Adrenal gland (tissue), 9 donors: ENCODE measurements at regions not wholly inside any gene's neighbourhood (a gene's known extent, or its start where the extent isn't known, plus 50 kb on each side); places are given as distances from the start of the nearest gene placed in this dataset.

Source experiments
- DNase-seq, 7 donors: peaks; one replicate each; pipeline ENCODE4 v3.0.0-alpha.2; 2019 to 2020
- H3K27ac ChIP-seq, 5 donors: fragments of 200-600 bp; sonication (generic) in 4 of 5; 1 replicate in 3 of 5; 2 replicates in 2 of 5; pipeline versions ENCODE4 v1.5.1 to v1.8.0; 2016 to 2020; ENCODE audit warnings: mild to moderate bottlenecking in 1 of 5
- H3K27me3 ChIP-seq: fragments of 200-600 bp; 2 replicates; pipeline ENCODE4 v1.8.0; 2021
- H3K36me3 ChIP-seq, 2 donors: fragments of 200-600 bp; replicated peaks in 1 of 2; 1 replicate in 1 of 2; 2 replicates in 1 of 2; pipeline versions ENCODE4 v1.5.1 to v1.8.0; 2018 to 2022
- H3K4me1 ChIP-seq, 2 donors: fragments of 200-600 bp; replicated peaks in 1 of 2; 1 replicate in 1 of 2; 2 replicates in 1 of 2; pipeline versions ENCODE4 v1.5.1 to v1.8.0; 2018 to 2021
- H3K4me3 ChIP-seq, 4 donors: fragments of 200-600 bp; sonication (generic) in 3 of 4; one replicate each; pipeline ENCODE4 v1.5.1; 2016 to 2018
- H3K9me3 ChIP-seq, 3 donors: fragments of 200-600 bp; sonication (generic) in 1 of 3; replicated peaks in 1 of 3; 1 replicate in 2 of 3; 2 replicates in 1 of 3; pipeline versions ENCODE4 v1.5.1 to v1.8.0; 2016 to 2021
- POLR2A ChIP-seq, 2 donors: fragments of 450-650 bp; IDR thresholded peaks; one replicate each; pipeline ENCODE4 v1.6.1; 2017; ENCODE audit warnings: antibody characterized with exemption in 2 of 2, mild to moderate bottlenecking in 2 of 2, moderate library complexity in 1 of 2
- WGBS, 4 donors: extraction: QIAGEN DNeasy Blood & Tissue Kit in 2 of 4; methylation state at CpG; one replicate each; pipeline versions ENCODE4 v1.1.5 to v1.1.7; 2013 to 2017; 5-methylcytosine and 5-hydroxymethylcytosine counted together
- intact Hi-C, 2 donors: fragments of 100-400 bp; cut with DNase I; formaldehyde crosslinking; loops; one replicate each; pipeline versions ENCODE4 v1.14.1 to v1.15.0; 2022 to 2023
- TF ChIP-seq, protein P1 (sequence below), 6 experiments: fragments of 450-650 bp in 4 of 6; fragments of 200-600 bp in 2 of 6; sonication (generic) in 1 of 6; IDR thresholded peaks; 1 replicate in 5 of 6; 2 replicates in 1 of 6; pipeline versions ENCODE4 v1.5.1 to v1.8.0; 2016 to 2021; ENCODE audit warnings: antibody characterized with exemption in 6 of 6, mild to moderate bottlenecking in 2 of 6, moderate library complexity in 1 of 6
- donor health status: healthy with polysubstance abuse.
- donor health status: Bipolar disorder and iron deficiency.
- donor health status: DM: yes; HTN: yes; CAD: no.
- donor health status: DM: no; HTN: no; CAD: no.
- donor health status: DM: no; HTN: no; CAD: no.

DNA sequence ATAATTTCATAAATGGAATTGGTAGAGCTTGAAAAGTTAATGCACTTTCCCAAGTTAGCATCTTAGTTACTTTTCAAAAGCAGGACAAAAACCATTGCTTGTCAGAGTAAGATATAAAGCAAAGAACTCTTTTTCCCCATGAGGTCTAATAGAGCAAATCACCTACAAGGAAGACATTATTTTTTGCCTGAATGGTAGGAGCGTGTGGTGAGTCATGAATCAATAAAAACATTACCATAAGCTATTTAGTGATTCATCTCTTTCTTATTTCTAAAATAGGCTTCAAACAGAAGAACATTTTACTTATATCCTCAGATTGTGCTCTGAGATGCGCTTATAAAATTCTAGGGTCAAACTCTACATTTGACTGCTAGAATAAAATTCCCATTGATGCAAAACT is 109.4 kb upstream of the GPRIN3 start:
- 85 to 93% (median 88%) methylated on average over 2 of the region's 2 CpGs for WGBS, 4 donors
- intact Hi-C loops, result no loop called here
- Histone ChIP-seq H3K4me3 (no peak overlapping the region), H3K9me3 (no peaks in the 10 kb centered on the region), H3K4me1 (no peaks in the 10 kb centered on the region), H3K27me3 (no peaks in the 10 kb centered on the region), H3K27ac (no peak overlapping the region), H3K36me3 (no peaks in the 10 kb centered on the region)
- TF ChIP-seq POLR2A (IDR thresholded peaks at IDR 0.05), result no peak
- TF ChIP-seq, protein P1, sequence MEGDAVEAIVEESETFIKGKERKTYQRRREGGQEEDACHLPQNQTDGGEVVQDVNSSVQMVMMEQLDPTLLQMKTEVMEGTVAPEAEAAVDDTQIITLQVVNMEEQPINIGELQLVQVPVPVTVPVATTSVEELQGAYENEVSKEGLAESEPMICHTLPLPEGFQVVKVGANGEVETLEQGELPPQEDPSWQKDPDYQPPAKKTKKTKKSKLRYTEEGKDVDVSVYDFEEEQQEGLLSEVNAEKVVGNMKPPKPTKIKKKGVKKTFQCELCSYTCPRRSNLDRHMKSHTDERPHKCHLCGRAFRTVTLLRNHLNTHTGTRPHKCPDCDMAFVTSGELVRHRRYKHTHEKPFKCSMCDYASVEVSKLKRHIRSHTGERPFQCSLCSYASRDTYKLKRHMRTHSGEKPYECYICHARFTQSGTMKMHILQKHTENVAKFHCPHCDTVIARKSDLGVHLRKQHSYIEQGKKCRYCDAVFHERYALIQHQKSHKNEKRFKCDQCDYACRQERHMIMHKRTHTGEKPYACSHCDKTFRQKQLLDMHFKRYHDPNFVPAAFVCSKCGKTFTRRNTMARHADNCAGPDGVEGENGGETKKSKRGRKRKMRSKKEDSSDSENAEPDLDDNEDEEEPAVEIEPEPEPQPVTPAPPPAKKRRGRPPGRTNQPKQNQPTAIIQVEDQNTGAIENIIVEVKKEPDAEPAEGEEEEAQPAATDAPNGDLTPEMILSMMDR (IDR thresholded peaks at IDR 0.05), result no peak
- DNase-seq, result no peak

DNA sequence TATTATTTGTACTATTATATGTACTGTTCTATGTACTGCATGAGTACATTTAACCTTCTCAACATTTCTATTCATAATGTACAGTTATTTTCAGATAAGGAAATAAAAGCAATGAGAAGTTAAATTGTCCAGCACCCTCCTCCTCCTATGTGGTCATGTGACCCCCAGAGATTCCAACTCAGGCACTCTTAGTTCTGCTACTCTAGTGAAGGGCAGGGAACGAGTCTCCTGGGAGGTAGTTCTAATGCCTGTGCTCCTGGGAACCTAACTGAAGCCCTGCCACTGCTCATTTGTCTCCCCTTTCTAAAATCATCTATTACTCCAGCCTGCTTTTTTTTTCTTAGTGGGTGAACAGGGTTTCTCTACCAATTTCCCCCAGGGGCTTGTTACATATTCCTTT is 105.9 kb upstream of the GPRIN3 start:
- TF ChIP-seq, protein P1 (IDR thresholded peaks at IDR 0.05), result no peak
- DNase-seq, result no peak
- no peaks in the 10 kb centered on the region for H3K4me1 ChIP-seq
- no peaks in the 10 kb centered on the region for H3K9me3 ChIP-seq
- no peaks in the 10 kb centered on the region for H3K27me3 ChIP-seq
- intact Hi-C loops, result no loop called here
- 72 to 79% (median 76%) methylated on average over 1 of the region's 1 CpG for WGBS, 4 donors
- H3K4me3 ChIP-seq, result no peak overlapping the region
- H3K36me3 ChIP-seq, result no peaks in the 10 kb centered on the region
- H3K27ac ChIP-seq, result no peak overlapping the region

DNA sequence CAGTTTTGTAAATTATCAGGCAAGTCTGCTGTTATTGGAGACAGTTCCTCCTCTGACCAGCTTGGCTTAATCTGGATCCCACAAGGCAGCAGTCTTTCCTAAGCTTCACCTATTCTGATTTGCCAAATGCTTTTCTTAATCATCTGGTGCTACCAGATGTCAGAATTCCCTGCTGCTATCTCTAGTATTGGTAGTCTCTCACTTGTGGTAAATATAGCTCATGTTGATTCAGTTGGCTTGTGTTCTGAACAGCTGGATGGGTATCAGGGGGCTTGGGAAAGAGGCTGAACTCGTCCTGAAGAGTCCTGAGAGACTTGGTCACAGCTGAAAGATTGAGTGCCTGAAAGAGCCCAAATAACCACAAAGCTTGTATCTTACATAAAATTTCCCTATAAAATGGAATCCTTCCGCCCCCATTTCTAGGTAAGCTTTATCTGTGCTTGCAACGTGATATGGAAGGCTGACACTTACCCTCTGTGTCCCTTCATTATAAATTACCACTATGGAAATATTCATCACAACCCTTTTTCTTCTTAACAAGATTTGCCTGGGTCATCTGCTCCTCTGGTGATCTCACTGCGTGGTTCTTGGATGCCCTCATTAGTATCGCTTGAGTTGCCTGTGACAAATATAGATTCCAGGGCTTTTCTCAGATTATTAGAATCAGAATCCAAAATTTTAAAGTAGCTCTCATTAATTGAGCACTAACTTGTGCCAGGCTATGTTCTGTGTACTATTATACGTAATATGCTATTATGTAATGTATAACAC is 104.1 kb upstream of the GPRIN3 start:
- no peak for TF ChIP-seq POLR2A (IDR thresholded peaks at IDR 0.05)
- TF ChIP-seq, protein P1 (IDR thresholded peaks at IDR 0.05), result no peak
- no peaks in the 10 kb centered on the region for H3K4me1 ChIP-seq
- intact Hi-C loops, result no loop called here
- H3K36me3 ChIP-seq, result no peaks in the 10 kb centered on the region
- no peaks in the 10 kb centered on the region for H3K27me3 ChIP-seq
- no peak for DNase-seq
- 66 to 73% (median 70%) methylated on average over 6 of the region's 6 CpGs for WGBS, 4 donors
- no peaks in the 10 kb centered on the region for H3K9me3 ChIP-seq
- H3K4me3 ChIP-seq, result no peak overlapping the region
- H3K27ac ChIP-seq, result no peak overlapping the region

DNA sequence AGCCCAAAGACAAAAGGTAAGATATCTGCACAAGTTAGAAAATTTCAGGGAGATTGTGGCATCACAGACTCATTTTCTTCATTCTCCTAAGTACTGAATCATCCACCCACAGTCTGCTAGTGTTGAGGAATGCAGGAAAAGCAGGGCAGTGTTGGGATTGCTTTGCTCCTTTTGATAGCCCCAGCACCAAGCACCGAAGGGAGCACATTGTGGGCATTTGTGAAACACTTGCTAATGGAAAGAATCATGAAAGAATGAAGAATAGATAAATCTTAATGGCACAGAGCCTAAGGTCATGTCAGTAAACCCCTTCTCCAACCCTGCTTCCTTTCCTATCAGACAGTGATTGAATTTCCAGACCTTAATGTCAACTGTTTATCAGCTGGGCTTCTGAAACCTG is 103.1 kb upstream of the GPRIN3 start:
- H3K27ac ChIP-seq, result no peak overlapping the region
- intact Hi-C loops, result no loop called here
- H3K4me3 ChIP-seq, result no peak overlapping the region
- no peak for DNase-seq
- no peaks in the 10 kb centered on the region for H3K9me3 ChIP-seq
- no peaks in the 10 kb centered on the region for H3K27me3 ChIP-seq
- H3K4me1 ChIP-seq, result no peaks in the 10 kb centered on the region
- no peak for TF ChIP-seq POLR2A (IDR thresholded peaks at IDR 0.05)
- TF ChIP-seq, protein P1 (IDR thresholded peaks at IDR 0.05), result no peak
- 21 to 38% (median 30%) methylated on average over 1 of the region's 1 CpG for WGBS, 4 donors
- H3K36me3 ChIP-seq, result no peaks in the 10 kb centered on the region
